ENCODE measurements at regions not wholly inside any gene's neighbourhood (a gene's known extent, or its start where the extent isn't known, plus 50 kb on each side); places are given as distances from the start of the nearest gene placed in this dataset.

- TF ChIP-seq CTCF (IDR thresholded peaks at IDR 0.05 in 2 of 3, conservative IDR thresholded peaks at IDR 0.05 in 1 of 3; ENCODE audit: insufficient read depth in 2 of 3, low read depth in 1 of 3, low read length in 3 of 3) (no peak), FOXJ3 (CRISPR knock-in tag; IDR thresholded peaks at IDR 0.05) (no peak), NR0B1 (IDR thresholded peaks at IDR 0.05; ENCODE audit: partially characterized antibody) (no peak), POLR2A (conservative IDR thresholded peaks at IDR 0.05) (no peak), BACH1 (tag; IDR thresholded peaks at IDR 0.05) (no peak), ZBTB17 (CRISPR knock-in tag; IDR thresholded peaks at IDR 0.05) (no peak), POLR2AphosphoS5 (IDR thresholded peaks at IDR 0.05; ENCODE audit: control insufficient read depth, insufficient read depth, low read depth, low read length) (no peak), JUND (IDR thresholded peaks at IDR 0.05; ENCODE audit: borderline replicate concordance, low read depth, low read length) (no peak), JUND (tag; IDR thresholded peaks at IDR 0.05; ENCODE audit: borderline replicate concordance, low read depth, low read length) (no peak), KLF6 (CRISPR knock-in tag; IDR thresholded peaks at IDR 0.05; ENCODE audit: borderline replicate concordance) (no peak), EP300 (IDR thresholded peaks at IDR 0.05; ENCODE audit: low read length) (no peak), PATZ1 (CRISPR knock-in tag; IDR thresholded peaks at IDR 0.05; ENCODE audit: borderline replicate concordance) (no peak)
Observed at GRCh38 chr12:66899588-66899987, 220.7 kb upstream of the GRIP1 start.

All from K562 (cell line).